IPS-20b (cell line): ENCODE measurements at regions not wholly inside any gene's neighbourhood (a gene's known extent, or its start where the extent isn't known, plus 50 kb on each side); places are given as distances from the start of the nearest gene placed in this dataset.
"Not testable (repeated sequence)": the region's sequence is repeated elsewhere in the genome, so short reads cannot be mapped to it uniquely, and the experiment has no call there.

Experiments
- H3K27ac ChIP-seq: one replicate; pipeline ENCODE4 v1.5.1; 2013; ENCODE audit warnings: low read length
- H3K27me3 ChIP-seq: 2 replicates; pipeline ENCODE4 v1.6.1; 2013; ENCODE audit warnings: mild to moderate bottlenecking, low read length, inconsistent platforms; ENCODE audit not compliant: insufficient read depth
- H3K36me3 ChIP-seq: 2 replicates; pipeline ENCODE4 v1.6.1; 2013; ENCODE audit warnings: low read depth, mild to moderate bottlenecking, inconsistent platforms, low read length, moderate library complexity; ENCODE audit not compliant: insufficient read depth
- H3K4me1 ChIP-seq: 2 replicates; pipeline ENCODE4 v1.6.1; 2013; ENCODE audit warnings: mild to moderate bottlenecking, control low read depth, inconsistent platforms, low read length, moderate library complexity; ENCODE audit not compliant: insufficient read depth
- H3K4me3 ChIP-seq: 2 replicates; pipeline ENCODE4 v1.5.1; 2013; ENCODE audit warnings: mild to moderate bottlenecking, low read length, inconsistent platforms
- H3K9ac ChIP-seq: 2 replicates; pipeline ENCODE4 v1.6.1; 2013; ENCODE audit warnings: low read depth, mild to moderate bottlenecking, inconsistent platforms, low read length, moderate library complexity
- H3K9me3 ChIP-seq: 2 replicates; pipeline ENCODE4 v1.6.1; 2013; ENCODE audit warnings: mild to moderate bottlenecking, low read depth, low read length, inconsistent platforms; ENCODE audit not compliant: insufficient read depth

DNA sequence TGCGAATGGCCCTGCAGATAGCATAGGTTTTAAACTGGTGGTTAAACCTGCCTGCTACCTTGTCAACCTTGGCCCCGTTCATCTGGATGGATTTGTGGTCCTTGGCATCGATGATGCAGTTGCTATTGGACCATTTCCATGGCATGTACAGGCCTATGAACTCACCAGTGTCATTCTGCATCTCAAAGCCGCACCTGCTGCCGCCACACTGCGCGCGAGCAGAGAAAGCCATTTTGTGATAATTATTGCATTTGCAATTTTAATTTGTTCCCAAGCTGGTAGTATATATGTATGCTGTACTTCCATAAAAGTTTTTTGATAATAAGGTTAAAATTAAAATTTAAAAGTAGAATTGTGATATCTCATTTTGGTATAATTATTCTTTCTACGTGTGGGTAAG is 94.8 kb upstream of the UXS1 start:
- no peak overlapping the region for H3K27ac ChIP-seq
- H3K36me3 ChIP-seq = no peaks in the 10 kb centered on the region
- H3K4me1 ChIP-seq = no peaks in the 10 kb centered on the region
- H3K9ac ChIP-seq = no peak overlapping the region
- no peaks in the 10 kb centered on the region for H3K9me3 ChIP-seq
- no peak overlapping the region for H3K4me3 ChIP-seq
- H3K27me3 ChIP-seq = no peaks in the 10 kb centered on the region

DNA sequence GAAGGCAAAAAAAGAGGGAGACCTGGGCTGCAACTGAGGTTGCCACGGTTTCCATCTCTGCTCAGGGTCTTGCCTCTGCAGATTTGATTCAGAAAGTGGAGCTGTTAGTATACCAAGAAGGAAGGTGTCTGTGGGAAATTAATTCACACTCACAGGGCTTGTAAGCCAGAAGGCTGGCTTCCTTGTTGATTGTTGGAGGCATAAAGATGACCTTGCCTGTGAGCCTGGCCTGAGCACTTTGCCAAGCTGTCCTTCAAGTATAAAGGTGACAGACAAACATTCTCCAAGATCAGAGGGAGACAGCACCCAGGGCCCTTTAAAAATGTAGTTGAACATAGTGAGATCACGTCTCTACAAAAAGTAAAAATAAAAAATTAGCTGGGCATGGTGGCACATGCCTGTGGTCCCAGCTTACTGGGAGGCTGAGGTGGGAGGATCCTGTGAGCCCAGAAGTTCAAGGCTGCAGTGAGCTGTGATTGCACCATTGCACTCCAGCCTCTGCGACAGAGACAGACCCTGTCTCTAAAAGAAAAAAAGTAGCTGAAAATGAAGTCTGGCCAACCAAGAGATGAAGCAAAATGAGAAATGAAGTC is 91.2 kb upstream of the UXS1 start:
- no peak overlapping the region for H3K9ac ChIP-seq
- no peak overlapping the region for H3K4me3 ChIP-seq
- H3K9me3 ChIP-seq = no peaks in the 10 kb centered on the region
- H3K27me3 ChIP-seq = no peaks in the 10 kb centered on the region
- H3K4me1 ChIP-seq = 0 out of 2 replicates have a peak, but pooled peaks cover 3% of the 10 kb centered on the region
- no peaks in the 10 kb centered on the region for H3K36me3 ChIP-seq
- H3K27ac ChIP-seq = no peak overlapping the region

DNA sequence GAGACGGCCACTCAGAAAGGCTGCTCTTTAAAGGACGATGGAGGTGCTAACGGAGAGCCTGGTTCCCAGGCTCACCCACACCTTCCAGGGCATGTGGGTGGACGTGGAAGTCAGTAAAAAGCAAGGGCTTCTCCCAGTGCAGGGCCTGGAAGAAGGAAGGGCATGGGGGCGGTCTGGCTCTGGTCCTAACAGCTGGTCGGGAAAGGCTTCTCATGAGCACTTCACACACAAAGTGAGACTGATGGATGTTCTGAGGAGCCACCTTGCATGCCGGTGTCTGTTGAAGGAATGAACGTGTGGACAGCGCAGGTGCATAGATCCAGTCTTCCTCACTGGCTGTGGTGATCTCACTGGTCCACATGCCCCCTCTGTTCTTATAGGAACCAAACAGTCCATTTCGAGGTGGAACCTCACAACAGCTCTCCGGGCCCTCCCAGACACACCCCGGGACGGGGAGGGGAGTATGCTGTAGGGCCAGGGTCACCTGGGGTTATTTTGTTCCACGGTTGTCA is 90.6 kb upstream of the UXS1 start:
- no peaks in the 10 kb centered on the region for H3K27me3 ChIP-seq
- H3K27ac ChIP-seq = no peak overlapping the region
- H3K9ac ChIP-seq = no peak overlapping the region
- H3K9me3 ChIP-seq = no peaks in the 10 kb centered on the region
- H3K4me3 ChIP-seq = no peak overlapping the region
- no peaks in the 10 kb centered on the region for H3K36me3 ChIP-seq
- 0 out of 2 replicates have a peak, but pooled peaks cover 3% of the 10 kb centered on the region for H3K4me1 ChIP-seq

DNA sequence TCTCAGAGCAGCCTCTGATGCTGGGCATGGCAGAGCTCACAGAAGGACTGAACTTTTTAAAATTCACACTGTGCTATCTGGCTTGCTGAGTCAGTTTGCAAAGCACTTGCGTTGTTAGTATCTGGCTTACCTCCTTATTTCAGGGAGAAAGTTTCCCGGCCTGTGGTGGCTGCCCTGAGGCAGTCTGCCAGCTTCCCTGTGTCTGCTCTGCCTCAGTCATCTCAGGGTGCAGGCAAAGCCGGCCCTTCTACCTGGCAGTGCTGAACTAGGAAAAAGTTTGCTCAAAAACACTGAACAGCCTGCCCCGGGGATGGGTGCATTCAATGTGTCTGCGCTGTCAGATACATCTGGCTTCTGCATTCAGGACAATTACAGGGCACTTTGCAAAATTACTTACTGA is 90.2 kb upstream of the UXS1 start:
- no peaks in the 10 kb centered on the region for H3K27me3 ChIP-seq
- H3K4me1 ChIP-seq = 0 out of 2 replicates have a peak, but pooled peaks cover 3% of the 10 kb centered on the region
- no peaks in the 10 kb centered on the region for H3K36me3 ChIP-seq
- no peaks in the 10 kb centered on the region for H3K9me3 ChIP-seq
- H3K27ac ChIP-seq = no peak overlapping the region
- H3K4me3 ChIP-seq = no peak overlapping the region
- no peak overlapping the region for H3K9ac ChIP-seq

DNA sequence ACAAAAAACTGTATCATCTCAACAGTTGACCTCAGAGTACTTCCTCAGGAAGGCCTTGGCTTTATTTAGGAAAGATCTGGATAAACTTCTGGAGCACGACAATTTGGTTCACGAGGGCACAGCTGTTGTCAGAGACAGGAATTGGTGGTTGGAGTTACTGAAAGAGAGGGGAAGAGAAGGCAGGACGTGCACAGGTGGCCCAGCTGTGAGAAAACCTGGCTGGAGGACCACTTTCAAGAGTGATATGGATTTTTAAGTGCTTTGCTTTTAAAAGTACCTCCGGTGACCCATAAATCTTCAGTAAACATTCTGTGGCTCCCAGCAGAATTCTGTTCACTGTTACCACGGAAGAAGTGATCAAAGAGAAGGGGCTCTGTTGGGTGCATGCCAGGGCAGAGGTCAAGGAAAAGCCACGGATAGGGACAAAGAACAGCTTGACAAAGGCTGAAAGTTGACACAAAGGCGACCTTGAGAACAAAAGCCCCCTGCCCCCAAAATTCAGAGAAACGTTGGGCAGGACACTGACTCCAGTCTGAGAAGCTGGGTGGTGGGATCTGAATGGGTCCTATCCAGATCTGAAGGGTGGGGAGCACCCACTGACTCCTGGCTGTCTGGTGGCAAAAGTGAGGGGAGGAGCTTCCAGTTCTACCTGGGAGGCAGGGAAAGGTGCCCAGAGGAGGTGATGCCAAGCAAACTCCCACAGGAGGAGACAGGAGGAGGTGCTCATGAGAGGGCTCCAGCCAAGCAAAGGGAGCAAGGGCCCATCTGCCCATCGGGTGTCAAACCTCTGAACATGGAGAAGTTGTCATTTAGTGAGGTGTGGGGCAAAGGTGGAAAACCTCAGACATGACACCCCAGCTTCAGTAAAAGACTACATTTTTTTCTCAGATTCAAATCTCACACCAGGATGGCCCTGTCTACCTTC is 89.4 kb upstream of the UXS1 start:
- not testable (repeated sequence) for H3K27me3 ChIP-seq

DNA sequence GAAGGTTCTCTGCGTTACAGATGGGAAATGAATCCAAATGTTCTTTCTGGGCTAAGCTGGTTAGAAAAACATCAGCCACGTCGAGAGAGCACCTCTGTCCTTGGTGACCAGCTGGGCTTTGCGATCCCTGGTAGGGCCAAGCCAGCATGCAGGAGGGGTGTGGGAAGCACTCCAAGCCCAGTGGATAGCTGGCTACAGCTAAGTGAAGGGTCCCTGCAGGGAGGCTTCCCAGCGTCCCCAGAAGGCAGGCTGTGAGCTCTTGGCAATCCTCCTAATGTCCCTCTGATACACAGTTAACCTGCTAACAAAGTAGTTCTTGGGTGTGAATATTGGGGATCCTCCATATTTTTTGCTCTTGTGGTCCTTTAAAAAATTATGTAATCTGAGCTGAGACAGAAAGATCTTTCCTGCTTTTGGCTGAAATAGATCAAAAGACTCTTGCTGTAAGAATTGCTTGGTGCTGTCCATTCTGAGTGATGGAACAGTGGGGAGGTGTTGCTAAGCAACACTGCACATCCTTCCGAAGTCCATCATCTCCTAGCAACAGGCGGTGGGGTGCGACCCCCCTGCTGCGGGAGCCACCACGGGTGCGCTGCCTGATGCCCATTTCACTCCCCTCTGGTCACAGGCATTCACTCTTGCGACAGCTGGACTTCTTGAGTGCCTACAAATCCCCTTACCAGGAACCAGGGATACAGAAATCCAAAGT is 88.5 kb upstream of the UXS1 start:
- H3K36me3 ChIP-seq = no peaks in the 10 kb centered on the region
- 0 out of 2 replicates have a peak, but pooled peaks cover 3% of the 10 kb centered on the region for H3K4me1 ChIP-seq
- no peaks in the 10 kb centered on the region for H3K9me3 ChIP-seq
- no peaks in the 10 kb centered on the region for H3K27me3 ChIP-seq
- no peak overlapping the region for H3K27ac ChIP-seq
- no peak overlapping the region for H3K4me3 ChIP-seq
- no peak overlapping the region for H3K9ac ChIP-seq

More for the DNA sequence above, 89.4 kb upstream of the UXS1 start:
- H3K9me3 ChIP-seq, H3K36me3 ChIP-seq, H3K27ac ChIP-seq, H3K4me3 ChIP-seq, H3K4me1 ChIP-seq, H3K9ac ChIP-seq: not testable (repeated sequence)

DNA sequence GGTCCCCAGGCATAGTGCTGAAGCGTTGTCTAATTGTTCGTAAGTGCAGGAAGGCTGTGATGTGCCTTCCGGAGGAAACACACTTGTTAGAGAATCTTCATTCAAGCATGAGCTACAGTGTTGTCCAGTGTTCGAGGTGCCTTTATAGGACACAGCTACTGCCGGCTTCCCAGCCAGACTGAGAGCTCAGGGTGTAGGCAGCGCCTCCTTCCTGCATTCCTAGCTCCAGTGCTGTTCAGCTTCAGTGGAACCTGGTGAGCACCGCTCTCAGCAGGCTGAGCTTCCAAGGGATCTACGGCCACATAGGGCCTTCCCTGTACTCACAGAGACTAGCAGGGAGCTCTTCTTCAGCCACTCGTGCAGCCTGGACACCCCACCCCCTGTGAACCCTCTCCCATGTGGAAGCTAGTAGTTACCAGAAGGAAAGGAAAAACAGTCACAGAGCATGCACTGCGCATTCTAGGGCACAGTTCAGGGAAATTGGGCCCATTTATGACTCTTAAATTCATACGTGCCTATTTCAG is 87.9 kb upstream of the UXS1 start:
- H3K9me3 ChIP-seq, H3K4me1 ChIP-seq, H3K9ac ChIP-seq, H3K27ac ChIP-seq, H3K36me3 ChIP-seq, H3K4me3 ChIP-seq, H3K27me3 ChIP-seq: not testable (repeated sequence)

DNA sequence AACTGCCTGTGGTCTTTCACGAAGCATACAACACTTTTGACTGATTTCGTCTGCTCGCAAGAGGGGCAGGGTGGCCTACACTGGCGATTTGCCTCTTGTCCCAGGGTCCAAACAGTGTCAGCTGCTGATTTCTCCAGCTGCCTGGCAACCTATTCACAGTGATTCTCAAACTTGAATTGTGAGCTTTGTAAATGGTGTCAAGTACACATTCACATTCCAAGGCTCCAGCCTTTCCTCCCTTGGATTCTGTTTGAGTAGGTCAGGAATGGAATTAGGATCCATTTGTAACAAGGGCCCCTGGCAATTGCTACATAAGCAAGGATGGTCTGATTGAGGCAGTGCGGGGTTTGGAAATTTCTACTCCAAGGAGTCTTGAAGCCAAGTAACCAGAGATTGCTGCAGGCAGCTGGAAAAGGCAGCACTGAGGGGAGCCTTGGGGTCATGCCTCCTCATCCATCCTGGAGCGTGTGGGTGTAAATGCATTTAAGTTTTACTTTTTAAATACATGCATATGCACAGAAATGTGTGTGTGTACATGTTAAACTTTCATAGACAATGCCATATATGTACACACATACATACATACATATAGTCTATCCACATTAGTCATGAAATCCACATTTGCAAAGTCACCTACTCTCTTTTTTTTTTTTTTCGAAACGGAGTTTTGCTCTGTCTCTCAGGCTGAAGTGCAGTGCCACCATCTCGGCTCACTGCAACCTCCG is 86.8 kb upstream of the UXS1 start:
- Histone ChIP-seq H3K36me3 (no peaks in the 10 kb centered on the region), H3K9me3 (no peaks in the 10 kb centered on the region), H3K9ac (no peak overlapping the region), H3K27me3 (no peaks in the 10 kb centered on the region), H3K27ac (no peak overlapping the region), H3K4me3 (no peak overlapping the region), H3K4me1 (0 out of 2 replicates have a peak, but pooled peaks cover 3% of the 10 kb centered on the region)

DNA sequence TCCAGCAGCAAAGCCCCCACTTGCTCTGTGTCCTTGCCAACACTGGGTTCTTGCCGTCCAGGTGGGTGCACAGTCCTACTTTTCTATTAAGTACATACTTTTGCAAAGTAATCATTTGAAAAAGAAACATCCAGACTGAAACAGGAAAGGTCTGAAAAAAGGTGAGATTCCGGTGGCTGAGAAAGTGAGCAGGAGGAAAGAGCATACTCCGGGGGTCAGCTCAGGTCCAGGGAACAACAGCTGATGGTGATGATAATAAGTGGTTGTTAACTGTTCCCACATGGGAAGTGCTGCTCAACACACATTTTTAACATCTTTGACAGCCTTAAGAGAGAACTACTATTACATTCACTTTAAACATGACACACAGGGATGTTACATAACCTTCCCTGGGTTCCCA is 86.1 kb upstream of the UXS1 start:
- H3K4me3 ChIP-seq = no peak overlapping the region
- H3K27ac ChIP-seq = no peak overlapping the region
- H3K4me1 ChIP-seq = 0 out of 2 replicates have a peak, but pooled peaks cover 3% of the 10 kb centered on the region
- no peak overlapping the region for H3K9ac ChIP-seq
- H3K9me3 ChIP-seq = no peaks in the 10 kb centered on the region
- no peaks in the 10 kb centered on the region for H3K27me3 ChIP-seq
- H3K36me3 ChIP-seq = no peaks in the 10 kb centered on the region

DNA sequence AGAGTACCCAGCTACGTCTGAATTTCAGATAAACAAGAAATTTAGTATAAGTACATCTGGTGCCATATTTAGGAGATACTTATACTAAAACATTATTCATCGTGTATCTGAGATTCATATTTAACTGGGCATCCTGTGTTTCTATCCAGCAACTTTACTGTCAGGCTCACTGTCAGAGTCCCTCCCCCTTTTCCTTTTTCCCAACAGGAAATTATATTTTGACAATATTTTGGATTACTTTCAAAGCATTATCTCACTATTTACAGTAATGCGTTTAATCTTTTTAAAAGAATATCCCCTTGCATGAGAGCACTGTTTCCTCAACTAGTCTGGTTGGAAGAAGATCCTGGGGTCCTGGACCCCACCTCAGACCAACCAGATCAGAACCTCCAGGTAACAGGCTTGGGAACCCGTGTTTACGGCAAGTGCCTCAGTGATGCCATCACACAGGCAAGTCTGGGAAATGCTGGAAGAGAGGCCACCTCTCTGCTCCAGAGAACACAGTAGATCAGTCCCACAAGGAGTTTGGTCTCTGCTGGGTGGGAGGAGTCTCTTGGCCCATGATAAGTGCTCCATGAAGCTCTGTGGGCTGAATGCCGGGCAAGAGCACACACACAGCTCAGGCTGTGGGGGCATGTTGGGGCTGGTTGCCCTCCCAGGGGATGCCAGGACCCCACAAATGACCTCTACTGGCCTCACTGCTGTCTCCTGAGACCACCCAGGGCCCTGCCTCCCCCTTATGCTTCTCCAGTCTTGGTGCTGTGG is 84.2 kb upstream of the UXS1 start:
- no peaks in the 10 kb centered on the region for H3K9me3 ChIP-seq
- H3K27ac ChIP-seq = no peak overlapping the region
- no peak overlapping the region for H3K4me3 ChIP-seq
- no peaks in the 10 kb centered on the region for H3K36me3 ChIP-seq
- H3K4me1 ChIP-seq = 0 out of 2 replicates have a peak, but pooled peaks cover 3% of the 10 kb centered on the region
- H3K9ac ChIP-seq = no peak overlapping the region
- H3K27me3 ChIP-seq = no peaks in the 10 kb centered on the region
